ENCODE measurements at regions not wholly inside any gene's neighbourhood (a gene's known extent, or its start where the extent isn't known, plus 50 kb on each side); places are given as distances from the start of the nearest gene placed in this dataset.

DNA sequence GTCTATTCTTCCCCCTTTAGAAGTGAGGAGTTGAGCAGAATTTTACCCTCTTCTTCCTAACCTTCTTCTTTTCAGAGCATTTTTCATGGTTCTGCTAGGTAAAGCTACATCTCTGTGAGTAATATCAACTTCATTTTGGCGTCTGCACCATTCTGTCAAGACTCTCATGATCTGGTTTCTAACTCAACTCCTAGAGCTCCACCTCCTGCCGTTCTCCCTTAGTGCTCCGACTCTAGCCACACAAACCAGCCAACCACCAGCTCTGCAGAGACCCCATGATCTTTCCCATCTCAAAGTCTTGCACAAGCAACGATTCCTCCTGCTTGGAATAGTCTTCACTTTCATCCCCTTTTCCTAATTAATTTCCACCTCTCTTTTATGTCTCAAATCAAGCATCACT is 193.9 kb upstream of the TMC3 start:
- TF ChIP-seq, protein P1, sequence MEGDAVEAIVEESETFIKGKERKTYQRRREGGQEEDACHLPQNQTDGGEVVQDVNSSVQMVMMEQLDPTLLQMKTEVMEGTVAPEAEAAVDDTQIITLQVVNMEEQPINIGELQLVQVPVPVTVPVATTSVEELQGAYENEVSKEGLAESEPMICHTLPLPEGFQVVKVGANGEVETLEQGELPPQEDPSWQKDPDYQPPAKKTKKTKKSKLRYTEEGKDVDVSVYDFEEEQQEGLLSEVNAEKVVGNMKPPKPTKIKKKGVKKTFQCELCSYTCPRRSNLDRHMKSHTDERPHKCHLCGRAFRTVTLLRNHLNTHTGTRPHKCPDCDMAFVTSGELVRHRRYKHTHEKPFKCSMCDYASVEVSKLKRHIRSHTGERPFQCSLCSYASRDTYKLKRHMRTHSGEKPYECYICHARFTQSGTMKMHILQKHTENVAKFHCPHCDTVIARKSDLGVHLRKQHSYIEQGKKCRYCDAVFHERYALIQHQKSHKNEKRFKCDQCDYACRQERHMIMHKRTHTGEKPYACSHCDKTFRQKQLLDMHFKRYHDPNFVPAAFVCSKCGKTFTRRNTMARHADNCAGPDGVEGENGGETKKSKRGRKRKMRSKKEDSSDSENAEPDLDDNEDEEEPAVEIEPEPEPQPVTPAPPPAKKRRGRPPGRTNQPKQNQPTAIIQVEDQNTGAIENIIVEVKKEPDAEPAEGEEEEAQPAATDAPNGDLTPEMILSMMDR (conservative IDR thresholded peaks at IDR 0.05; ENCODE audit: low read depth, low read length), result no peak
- DNase-seq (ENCODE audit: low read depth), result no peak
- no peak overlapping the region for H3K4me3 ChIP-seq (ENCODE audit: low read depth, low read length)

DNA sequence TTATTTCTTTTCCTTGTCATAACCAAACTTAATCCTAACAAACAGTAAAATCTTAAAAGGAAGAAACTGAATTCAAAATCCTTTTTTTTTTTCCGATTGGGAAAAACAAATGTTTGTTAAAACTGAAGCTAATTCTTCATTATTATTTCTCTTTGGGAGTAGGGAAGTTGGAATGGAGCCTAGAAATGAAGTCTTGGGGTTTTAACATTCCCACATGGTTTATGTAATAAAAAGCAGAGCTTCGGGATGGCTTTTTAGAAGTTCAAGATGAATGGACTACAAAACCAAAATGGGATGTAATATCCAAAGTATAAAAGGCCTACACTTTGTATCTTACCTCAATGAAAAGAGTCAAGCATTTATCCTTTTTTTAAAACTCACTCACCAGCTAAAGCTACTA is 189.0 kb upstream of the TMC3 start:
- TF ChIP-seq, protein P1 (conservative IDR thresholded peaks at IDR 0.05; ENCODE audit: low read depth, low read length), result no peak
- DNase-seq (ENCODE audit: low read depth), result no peak
- H3K4me3 ChIP-seq (ENCODE audit: low read depth, low read length), result no peak overlapping the region

DNA sequence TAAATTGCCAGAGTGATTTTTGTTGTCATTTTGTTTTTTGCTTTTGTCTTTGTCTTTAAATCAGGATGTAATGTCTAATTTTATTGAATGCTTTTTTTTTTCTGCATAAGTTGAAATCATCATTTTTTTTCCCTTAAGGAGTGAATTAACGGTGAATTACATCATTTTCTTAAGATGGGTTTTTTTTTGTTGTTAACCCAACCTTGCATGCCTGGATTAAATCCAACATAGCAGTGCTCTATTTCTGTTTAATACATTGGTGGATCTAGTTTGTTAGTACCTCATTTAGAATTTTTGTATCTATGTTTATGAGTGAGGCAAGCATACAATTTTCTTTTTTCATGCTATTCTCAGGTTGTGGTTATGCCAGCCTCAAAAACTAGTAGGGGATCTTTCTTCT is 186.4 kb upstream of the TMC3 start:
- H3K4me3 ChIP-seq (ENCODE audit: low read depth, low read length), result no peak overlapping the region
- TF ChIP-seq, protein P1 (conservative IDR thresholded peaks at IDR 0.05; ENCODE audit: low read depth, low read length), result no peak
- DNase-seq (ENCODE audit: low read depth), result no peak

DNA sequence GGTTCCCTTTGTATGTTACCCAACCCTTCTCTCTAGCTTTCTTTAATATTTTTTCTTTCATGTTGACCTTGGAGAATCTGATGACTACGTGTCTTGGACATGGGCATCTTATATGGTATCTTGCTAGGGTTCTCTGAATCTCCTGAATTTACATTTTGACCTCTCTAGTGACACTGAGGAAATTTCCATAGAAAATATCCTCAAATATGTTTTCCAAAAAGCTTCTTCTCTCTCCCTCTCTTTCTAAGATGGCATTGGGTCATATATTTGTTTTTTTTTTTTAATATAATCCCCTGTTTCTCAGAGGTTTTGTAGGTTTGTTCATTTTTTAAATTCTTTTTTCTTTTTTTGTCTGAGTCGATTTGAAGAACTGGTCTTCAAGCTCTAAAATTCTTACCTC is 184.0 kb upstream of the TMC3 start:
- TF ChIP-seq, protein P1 (conservative IDR thresholded peaks at IDR 0.05; ENCODE audit: low read depth, low read length), result no peak
- no peak for DNase-seq (ENCODE audit: low read depth)
- no peak overlapping the region for H3K4me3 ChIP-seq (ENCODE audit: low read depth, low read length)

DNA sequence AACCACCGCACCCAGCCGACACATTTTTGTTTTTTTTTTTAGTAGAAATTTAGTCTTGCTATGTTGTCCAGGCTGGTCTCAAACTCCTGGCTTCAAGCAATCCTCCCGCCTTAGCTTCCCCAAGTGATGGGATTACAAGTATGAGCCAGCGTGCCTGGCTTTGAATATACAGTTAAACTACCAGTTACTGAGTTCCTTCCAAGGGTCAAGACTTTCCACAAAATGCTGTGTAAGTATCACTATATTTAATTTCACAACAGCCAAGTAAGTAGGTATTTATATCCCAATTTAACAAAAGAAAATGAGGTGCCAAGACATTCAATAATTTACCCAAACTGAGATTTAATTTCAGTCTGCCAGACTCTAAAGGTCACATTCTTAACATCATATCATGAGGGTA is 181.3 kb upstream of the TMC3 start:
- no peak overlapping the region for H3K4me3 ChIP-seq (ENCODE audit: low read depth, low read length)
- DNase-seq (ENCODE audit: low read depth), result no peak
- TF ChIP-seq, protein P1 (conservative IDR thresholded peaks at IDR 0.05; ENCODE audit: low read depth, low read length), result no peak

DNA sequence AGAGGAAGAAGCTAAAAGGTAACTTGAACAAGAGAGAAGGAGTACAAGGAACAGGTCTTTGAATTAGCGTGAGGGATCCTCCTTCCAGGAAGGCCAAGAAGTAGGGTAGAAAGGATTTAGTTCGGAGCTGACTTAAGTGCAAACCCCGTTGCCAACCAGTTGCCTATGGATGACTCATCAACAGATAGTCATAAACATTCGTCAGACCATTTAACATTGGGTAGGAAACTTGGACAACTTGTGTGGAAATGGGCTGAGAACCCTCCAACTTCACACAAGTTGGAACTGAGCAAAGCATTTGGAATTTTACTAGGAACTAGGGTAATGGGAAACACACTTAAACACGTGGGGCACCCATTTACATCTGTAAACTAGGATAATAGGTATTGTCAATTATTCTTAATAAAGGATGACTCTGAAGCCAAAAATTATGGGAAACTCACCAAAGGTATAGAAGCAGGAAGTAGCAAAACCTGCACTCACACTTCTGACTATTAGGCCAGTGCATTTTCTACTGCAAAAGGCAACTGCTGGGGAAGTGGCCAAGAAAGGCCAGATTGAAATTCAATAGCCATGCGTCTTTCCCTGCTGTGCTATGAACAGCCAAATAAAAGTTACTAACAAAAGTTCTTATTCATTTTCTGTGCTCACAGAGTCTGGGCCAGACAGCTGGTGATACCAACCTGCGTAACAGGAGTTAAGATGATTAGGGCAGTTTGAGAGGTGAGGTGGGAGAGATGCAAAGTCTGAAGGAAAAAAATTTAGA is 174.5 kb upstream of the TMC3 start:
- no peak for DNase-seq (ENCODE audit: low read depth)
- TF ChIP-seq, protein P1 (conservative IDR thresholded peaks at IDR 0.05; ENCODE audit: low read depth, low read length), result no peak
- no peak overlapping the region for H3K4me3 ChIP-seq (ENCODE audit: low read depth, low read length)

DNA sequence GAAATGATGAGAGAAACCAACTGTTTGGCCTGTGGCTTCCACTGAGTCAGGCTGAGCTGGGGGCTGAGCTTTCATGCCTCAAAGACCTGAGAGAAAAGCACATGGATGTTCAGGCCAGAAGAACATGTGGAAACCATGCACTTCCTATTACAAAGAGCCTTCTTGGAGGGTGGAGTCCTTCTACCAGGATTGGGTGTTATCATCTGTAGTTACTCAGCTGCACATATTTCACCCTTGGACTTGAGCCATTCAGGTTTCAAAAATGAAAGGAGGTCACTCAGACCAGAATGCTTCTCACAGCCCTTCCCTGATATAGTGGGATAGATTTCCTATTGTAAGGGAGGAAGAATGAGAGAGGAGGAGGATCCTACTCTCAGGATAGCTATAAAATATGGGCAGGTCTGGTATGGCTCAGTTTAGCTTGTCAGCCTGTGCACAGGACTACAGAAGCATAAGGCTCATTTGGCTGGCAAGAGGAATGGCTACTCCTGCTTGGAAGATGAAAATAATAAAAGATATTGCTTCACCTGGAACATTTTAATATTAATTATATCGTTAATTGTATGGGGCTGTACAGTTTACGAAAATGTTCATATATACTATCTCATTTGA is 173.6 kb upstream of the TMC3 start:
- TF ChIP-seq, protein P1 (conservative IDR thresholded peaks at IDR 0.05; ENCODE audit: low read depth, low read length), result no peak
- DNase-seq (ENCODE audit: low read depth), result no peak
- H3K4me3 ChIP-seq (ENCODE audit: low read depth, low read length), result no peak overlapping the region
